GM18507 (cell line): ENCODE measurements at regions not wholly inside any gene's neighbourhood (a gene's known extent, or its start where the extent isn't known, plus 50 kb on each side); places are given as distances from the start of the nearest gene placed in this dataset.

Experiments
- DNase-seq: peaks from one replicate; pipeline ENCODE4 v3.0.0; 2011; ENCODE audit warnings: low read depth; ENCODE audit not compliant: insufficient read length; ENCODE audit errors: extremely low spot score
- FAIRE-seq: peaks from 2 replicates; lab custom pipeline; 2011; peaks lifted over from hg19 to GRCh38; lab: Jason Lieb, UNC

DNA sequence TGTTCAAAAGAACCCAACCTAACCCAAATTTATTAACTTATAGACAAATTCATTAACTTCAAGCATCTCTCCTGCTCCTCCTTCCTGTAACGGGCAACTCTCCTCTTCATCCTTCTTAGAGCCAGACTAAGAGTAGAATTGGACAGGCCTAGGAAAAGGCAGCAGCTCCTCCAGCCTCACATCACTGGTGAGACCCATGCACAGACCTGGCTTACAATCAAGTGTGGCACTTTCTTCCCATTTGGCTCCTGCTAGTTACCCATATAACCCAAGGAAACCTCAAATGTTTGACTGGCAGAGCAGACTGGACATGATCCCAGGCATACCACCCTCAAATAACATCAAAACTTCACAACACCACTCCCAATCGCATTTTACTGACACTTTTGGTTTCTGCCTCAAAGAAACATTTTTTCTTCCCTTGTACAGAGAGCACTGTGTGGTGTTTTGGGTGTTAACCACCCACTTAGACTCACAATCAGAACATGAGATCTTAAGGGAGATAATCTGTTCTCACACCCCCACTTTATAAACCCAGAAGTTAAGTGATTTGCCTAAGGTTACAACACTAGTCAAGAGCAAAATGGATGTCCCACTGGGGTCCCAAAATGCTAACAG lies 101.4 kb downstream of the SIPA1L2 start:
- DNase-seq = no peak
- FAIRE-seq = no peak

DNA sequence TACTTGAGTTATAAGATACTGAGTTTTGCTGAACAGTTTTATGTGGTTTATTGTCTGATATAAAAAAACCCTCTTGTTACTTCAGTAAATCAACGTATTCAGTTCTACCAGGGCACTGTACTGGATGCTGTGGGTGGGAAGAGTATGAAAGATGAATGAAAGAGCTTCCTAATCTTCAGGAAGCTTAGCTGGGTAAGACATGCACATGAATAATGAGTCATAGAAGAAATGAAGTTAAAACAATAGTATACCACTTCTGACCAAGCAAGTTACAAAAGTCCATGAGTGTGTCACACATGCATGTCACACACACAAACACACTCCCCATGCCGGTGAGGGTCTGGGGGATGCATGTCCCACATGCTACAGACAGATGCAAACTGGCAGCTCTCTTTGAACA lies 105.9 kb downstream of the SIPA1L2 start:
- DNase-seq (no peak), FAIRE-seq (no peak)

DNA sequence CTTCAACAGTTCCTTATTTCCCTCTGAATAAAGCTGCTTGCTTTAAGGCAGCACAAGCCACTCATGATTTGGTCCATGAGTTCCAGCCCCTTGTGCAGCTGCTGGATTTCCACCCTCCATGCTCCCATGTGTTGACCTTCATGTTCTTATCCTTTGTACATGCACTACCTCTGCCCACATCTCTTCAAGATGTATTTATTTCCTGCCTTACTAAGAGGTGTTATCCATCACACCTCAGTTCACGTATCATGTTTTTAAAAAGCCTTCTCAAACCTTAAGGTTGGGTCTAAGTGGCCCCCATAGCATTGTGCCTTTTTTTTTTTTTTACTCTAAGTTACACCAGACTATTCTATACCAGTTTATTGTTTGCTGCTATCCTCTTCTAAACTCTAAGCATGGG lies 107.7 kb downstream of the SIPA1L2 start:
- no peak for DNase-seq
- no peak for FAIRE-seq

DNA sequence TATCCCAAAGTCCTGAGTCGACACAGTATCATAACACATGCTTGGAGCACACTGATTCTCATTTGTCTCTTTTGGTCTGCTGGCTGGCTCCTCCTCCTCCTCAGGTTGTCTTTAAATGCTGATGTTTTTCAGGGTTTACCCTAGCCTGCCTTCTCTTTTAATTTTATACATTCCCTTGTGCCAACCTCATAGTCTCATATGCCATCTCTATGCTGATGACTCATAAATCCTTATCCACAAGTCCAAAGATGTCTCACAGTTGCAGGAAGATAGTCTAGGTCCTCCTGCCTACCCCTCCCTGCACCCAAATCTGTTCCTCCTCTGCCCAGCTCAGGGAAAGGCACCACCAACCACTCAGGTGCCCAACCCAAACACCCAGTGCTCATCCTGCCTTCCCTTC lies 108.3 kb downstream of the SIPA1L2 start:
- DNase-seq (no peak), FAIRE-seq (no peak)

DNA sequence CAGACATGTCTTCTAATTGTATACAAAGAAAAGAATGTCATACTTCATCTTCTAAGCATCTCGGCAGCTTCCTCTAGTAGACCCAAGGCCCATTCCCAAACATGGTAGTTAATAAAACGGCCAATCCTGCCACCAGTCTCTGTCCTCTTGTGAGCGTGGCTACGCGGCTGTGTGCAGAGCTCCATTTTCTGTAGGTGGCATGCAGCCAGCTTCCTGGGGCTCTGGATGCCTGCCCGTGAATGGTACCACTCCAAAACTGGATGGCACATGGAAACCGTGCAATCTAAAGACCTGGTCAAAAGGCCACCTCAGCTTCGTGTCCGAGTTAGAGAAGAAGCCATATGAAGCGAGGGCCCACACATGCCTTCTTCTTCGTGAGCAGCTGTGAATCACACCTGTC lies 110.7 kb downstream of the SIPA1L2 start:
- no peak for FAIRE-seq
- DNase-seq = no peak

DNA sequence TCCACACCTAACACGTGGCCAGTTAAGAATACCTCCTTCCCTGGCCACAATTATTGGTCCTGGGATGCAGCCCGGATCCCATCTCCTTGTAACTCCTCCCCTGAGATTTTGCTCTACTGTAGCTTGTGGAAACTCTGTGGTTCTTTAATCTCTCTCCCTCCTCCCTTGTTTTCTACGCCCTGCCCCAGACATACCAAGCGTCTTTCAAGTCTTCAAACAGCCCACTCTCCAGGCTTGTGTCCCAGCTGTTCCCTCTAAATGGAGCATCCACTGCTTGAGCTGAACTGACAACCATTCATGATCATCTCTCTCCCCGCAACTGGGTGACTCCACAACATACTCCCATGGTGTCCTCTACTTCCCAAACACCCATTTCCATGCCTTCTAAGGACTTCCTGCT lies 111.6 kb downstream of the SIPA1L2 start:
- FAIRE-seq (no peak), DNase-seq (no peak)

DNA sequence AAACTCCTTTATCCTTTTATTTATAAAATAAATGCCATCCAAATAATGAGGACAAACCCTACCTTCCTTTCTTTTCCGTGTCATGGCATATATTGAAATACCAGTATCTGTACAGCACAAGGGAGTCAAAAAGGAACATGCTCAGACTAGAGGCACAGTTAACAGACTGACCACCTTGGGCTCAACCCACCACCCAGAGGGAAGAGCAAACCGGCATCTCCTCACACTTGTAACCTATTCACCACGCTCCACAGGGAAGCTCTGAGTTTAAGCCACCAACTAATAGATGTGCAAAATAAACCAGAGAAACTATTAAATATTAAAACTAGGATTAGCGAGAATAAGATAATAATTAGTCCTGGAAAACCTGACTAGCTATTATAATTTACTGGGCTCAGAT lies 112.7 kb downstream of the SIPA1L2 start:
- DNase-seq = no peak
- FAIRE-seq = no peak

DNA sequence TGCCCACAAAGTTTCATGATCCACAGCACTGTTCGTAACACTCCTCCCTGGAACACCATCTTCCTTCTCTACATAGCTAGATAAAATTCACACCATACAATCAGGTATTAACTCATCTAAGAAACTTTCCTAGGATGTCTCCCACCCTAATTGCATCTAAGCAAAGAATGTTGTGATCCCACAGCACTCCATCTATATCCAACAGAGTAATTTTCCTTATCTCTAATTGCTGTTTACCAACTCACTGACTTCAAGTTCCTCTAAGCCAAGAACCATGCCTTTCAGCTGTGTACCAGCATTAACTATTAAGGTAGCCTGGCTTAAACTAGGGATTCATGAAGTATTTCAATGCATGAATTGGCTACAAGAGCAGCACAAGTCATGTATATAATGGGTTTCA lies 114.2 kb downstream of the SIPA1L2 start:
- no peak for FAIRE-seq
- no peak for DNase-seq

DNA sequence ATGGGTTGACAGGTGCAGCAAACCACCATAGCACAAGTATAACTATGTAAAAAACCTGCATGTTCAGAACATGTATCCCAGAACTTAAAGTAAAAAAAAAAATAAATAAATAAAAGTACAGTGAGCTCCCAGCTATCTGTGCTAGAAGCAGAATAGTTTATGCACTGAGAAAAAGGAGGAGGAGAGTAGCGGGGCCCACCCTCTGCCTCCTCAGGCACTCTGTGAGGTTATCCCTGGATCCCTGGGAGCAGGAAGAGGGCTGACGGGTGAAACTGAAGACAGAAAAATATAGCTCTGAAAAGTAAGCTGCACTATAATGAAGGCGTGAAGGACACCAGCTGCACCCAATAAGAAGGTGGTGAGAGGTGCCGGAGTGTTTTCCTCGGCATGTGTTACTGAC lies 117.2 kb downstream of the SIPA1L2 start:
- no peak for DNase-seq

DNA sequence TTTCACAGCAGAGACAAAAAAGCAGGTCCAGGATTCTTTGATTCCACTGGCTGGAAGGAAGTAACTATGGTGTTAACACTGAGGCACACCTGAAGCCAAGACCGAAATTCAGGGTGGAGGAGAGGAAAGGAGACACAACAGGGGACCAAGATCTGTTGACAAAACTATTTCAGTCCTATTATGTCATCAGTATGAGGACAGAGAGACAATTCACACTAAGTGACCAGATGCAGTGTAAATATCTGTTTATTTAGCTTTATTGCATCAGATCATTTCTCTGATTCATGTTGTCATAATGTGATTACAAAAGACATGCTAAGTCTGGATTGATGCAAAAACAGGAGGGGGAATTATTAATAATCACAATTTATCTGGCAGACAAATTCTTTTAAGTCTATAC lies 118.8 kb downstream of the SIPA1L2 start:
- no peak for FAIRE-seq
- DNase-seq = no peak

More for the DNA sequence above, 117.2 kb downstream of the SIPA1L2 start:
- FAIRE-seq = no peak

DNA sequence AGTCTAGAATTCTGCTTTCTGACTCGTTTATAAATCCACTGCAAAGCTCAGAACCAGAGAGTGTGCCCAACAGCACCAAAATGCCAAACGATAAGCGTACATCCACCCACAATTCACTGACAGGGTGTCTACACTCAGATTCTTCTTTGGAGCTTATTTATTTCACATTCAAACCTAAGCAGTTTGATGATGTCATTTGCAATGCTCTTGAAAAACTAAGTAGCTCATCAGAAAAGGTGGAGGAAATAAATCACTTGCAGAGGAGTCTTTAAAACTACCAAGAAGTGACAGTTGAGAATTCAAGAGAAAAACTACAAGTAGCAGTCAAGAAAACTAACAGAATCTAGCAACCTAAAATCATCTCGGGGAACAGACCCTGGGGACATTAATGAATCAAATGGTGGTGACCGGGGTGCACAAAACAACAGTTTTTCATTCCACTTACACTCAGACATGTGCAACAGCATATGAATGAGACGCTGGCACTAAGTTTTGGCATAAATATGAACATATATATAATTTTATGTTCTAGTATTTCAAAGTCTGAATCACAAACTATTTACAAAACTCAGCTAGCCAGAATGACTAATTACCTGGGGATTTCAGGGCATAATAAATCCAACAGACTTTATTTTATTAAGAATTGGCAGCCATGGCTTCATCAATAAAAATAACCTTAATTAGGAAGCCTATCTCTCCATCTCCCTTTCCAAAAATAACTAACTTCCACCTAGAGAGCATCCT lies 119.4 kb downstream of the SIPA1L2 start:
- DNase-seq = no peak
- FAIRE-seq = no peak

DNA sequence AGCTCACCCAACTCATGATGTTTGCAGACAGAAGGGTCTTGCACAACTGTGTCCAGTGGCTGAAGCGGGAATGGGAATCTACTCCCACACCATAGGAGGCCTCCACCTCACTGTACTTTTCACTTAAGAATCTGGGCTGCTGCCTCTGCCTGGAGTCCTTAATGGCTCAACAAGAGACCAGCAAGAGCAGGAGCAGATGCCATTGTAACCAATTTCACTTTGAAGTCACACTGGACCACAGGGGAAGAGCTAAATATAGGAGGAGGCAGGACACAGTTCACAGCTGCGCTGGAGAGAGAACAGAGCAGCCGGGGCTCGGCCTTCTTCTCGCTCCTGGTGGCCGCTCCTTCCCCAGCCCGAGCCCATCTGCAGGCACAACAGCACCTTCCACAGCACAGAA lies 120.4 kb downstream of the SIPA1L2 start:
- FAIRE-seq = no peak

DNA sequence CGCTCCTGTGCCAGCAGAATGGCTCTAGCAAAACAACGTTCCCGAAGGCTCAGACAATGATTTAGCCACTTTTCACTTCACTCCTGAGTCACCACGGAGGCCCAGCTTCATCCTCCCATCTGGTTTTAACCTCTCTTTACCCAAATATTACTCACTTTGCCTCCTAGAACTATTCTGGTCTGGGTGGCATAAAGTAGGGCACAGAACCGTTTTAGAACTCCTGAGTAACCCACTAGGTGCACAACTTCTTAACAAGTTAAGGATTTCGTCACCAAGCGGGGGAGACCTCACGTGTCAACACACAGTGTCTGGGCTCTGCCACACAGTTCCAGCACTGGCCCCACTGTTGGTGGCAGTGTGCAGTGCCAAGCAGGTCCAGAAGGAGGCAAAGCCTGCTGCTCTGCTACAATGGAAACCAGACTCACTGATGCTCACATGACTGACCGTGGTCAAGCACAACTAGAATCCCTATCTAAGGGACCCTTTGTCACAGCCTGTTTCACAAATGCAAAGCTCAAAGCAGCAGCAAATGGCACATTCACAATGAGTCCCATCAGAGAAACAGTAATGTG lies 121.7 kb downstream of the SIPA1L2 start:
- FAIRE-seq (no peak), DNase-seq (no peak)

More for the DNA sequence above, 120.4 kb downstream of the SIPA1L2 start:
- DNase-seq = no peak

DNA sequence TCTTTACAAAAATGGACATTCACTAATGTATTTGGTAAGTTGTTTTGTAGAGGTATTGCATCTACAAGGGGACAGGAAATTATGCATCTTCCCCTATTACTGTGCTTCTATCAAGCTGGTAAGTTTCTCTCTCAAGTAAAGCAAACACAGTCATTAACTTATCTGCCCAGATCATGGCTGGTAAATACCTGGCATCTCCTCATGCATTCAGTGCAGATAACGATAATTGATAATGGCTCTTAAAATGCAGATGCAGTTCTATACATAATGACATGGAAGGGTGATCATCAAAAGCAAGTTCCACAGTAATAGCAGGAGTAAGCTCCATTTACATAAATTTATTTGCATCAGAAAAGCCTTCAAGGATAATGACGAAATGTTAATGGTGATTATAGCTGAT lies 122.4 kb downstream of the SIPA1L2 start:
- DNase-seq (no peak), FAIRE-seq (no peak)

DNA sequence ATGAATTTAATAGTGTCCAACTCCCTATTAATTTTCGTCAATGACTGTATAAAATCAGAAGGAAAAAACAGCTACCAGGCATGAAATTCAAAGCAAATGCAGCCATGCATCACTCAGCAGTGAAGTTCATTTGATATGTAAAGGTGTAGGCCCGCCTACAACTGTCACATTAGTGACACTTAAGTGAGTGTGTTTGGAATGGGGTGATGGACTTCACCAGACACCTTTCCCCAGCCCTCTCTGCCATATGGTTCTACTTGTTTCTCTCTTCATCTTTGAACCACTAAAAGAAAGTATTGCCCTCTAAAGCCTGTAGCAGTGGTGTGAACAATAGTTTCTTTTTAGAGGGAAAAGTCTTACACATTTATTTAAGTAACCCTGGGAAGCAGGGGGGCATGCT lies 124.0 kb downstream of the SIPA1L2 start:
- FAIRE-seq = no peak
- no peak for DNase-seq

DNA sequence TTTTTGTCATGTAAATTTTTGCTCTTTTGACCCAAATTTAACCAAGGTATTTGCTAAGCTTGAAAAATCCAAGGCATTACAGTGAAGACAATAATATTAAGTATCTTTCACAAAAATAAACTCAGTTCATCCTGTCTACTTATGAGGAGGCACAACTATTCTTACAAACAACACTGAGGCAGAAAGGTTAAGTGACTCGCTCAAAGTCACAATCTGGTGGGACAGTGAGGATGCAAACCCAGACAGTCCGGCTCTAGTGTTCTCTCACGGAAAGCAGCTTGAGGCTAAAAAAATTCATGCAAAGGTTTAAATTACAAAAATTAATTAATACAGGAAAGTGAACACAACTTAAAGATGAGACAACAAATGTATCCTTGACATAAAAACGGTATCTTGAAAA lies 125.3 kb downstream of the SIPA1L2 start:
- no peak for DNase-seq
- FAIRE-seq = no peak

DNA sequence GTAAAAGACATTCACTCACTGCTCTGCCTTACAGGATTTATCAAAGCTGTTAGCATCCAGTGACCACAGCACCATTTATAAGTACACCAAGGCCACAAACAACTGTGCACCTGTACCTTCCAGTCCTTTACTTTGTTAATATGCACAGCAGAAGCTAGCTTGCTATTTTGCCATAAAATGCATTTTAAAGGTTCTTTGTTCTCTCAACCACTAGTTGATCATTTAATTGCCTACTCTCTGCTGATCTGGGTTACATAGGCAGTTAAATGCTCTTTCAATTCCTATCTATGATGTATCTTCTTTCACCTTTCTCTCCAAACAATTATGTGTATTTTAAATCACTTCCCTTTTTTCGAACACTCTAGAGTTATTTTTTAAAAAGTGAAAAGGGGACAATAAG lies 126.4 kb downstream of the SIPA1L2 start:
- no peak for DNase-seq
- no peak for FAIRE-seq

DNA sequence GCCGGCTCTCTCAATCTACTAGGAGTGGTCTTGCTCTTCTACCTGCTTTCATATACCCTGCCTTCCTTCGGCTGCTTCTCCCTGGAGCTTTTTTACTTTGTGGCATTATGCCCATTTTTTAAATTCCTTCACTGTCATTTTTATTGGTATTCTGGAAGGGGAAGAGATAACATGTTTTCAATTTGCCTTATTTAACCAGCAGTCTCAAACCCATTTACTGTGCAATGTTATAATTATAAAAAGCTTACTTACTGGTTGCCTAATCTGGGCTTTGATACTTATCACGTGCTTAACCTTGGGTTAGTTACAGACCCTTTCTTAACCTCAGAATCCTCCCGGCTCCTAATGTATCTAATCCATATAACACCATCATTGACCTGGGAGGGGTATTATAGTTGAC lies 128.1 kb downstream of the SIPA1L2 start:
- FAIRE-seq (no peak), DNase-seq (no peak)

DNA sequence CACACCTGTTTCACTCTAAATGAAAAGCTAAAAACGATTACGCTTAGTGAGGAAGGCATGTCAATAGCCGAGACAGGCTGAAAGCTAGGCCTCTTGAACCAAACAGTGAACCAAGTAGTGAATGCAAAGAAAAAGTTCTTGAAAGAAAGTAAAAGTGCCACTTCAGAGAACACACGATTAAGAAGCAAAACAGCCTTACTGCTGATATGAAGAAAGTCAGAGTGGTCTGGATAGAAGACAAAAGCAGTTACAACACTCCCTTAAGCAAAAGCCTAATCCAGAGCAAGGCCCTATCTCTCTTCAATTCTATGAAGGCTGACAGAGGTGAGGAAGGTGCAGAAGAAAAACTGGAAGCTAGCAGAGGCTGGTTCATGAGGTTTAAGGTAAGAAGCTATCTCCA lies 130.7 kb downstream of the SIPA1L2 start:
- no peak for FAIRE-seq
- DNase-seq = no peak

DNA sequence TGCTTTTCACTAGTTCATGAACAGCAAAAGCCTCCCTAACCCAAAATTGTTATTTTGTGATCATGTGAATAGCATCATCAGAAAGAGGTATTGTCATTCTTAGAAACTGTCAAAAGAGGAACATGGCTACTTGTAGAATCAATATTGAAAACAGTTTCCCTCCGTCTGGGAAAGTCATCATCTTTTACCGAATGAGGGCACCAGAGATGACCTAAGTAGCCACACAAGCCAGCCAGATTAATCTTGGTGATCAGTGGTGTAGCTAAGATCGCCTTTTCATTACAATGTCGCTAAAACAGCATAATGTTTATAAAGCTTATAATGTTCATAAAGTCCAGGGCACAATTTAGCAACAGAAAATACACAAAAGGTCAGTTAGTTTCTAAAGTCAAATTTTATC lies 136.1 kb downstream of the SIPA1L2 start:
- no peak for FAIRE-seq
- DNase-seq = no peak

DNA sequence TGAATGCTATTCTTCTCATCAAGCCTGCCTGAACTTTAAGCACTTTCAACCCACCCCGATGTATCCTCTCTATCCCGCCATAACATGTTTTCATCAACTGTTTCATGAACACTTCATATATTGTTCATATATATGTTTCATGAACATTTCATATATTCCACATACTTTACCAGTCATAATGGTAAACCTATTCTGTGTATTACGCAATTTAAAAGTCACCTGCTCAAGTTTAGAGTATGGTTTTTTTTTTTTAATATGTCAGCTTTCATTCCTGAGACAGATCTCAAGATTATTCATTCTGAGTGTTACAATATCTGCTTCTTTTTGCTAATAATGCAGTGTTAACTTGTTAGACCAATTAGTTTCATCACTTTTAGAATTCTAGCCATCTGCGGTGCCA lies 140.7 kb downstream of the SIPA1L2 start:
- FAIRE-seq (no peak), DNase-seq (no peak)
